ENCODE measurements at regions not wholly inside any gene's neighbourhood (a gene's known extent, or its start where the extent isn't known, plus 50 kb on each side); places are given as distances from the start of the nearest gene placed in this dataset.

DNA sequence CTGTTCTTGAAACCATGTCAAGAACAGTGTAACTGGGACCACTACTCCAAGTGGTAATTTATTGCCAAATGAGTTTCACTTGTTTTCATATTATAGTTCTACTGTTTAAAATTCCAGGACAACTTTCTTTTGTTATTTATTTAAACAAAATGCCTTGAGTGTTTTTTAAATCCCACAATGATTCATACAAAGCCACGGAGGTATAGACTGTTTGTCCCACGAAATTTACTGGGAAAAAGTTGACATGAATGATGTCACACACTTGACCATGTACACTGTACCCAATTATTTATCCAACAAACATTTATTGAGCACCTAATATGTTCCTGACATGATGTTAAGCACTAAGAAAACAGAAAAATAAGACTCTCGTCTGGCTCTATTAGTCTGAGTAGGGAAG lies 243.9 kb upstream of the SIX2 start:
- peaks cover 19% of the 10 kb centered on the region for H3K4me1 ChIP-seq (ENCODE audit: insufficient read depth, low read length)
- no peak overlapping the region for H3K9ac ChIP-seq (ENCODE audit: low read length)
- BruUV-seq (replicated peaks), result no TSS peak
- ChIA-PET CTCF (no interaction called here), POLR2A (ENCODE audit: unreplicated experiment) (no interaction called here)
- no peak overlapping the region for H3K27ac ChIP-seq (ENCODE audit: low read length)
- H3K36me3 ChIP-seq (ENCODE audit: low read depth, low read length), result no peaks in the 10 kb centered on the region
- no peaks in the 10 kb centered on the region for H3K79me2 ChIP-seq (ENCODE audit: low read length)
- no peaks in the 10 kb centered on the region for H3F3A ChIP-seq (ENCODE audit: low read length, unreplicated experiment)
- H3K9me3 ChIP-seq (ENCODE audit: low read length), result no peaks in the 10 kb centered on the region
- no peak overlapping the region for H3K4me2 ChIP-seq (ENCODE audit: low read length)
- H4K20me1 ChIP-seq (ENCODE audit: low read length), result no peaks in the 10 kb centered on the region
- H3K9me2 ChIP-seq (replicated peaks; ENCODE audit: low read length), result no peaks in the 10 kb centered on the region
- peak; percentile 31 for DNase-seq
- no peak for TF ChIP-seq EZH2phosphoT487 (IDR thresholded peaks at IDR 0.05; ENCODE audit: borderline replicate concordance, low read length)
- TF ChIP-seq EZH2 (IDR thresholded peaks at IDR 0.05; ENCODE audit: low read length, unreplicated experiment), result no peak
- TF ChIP-seq, protein P1, sequence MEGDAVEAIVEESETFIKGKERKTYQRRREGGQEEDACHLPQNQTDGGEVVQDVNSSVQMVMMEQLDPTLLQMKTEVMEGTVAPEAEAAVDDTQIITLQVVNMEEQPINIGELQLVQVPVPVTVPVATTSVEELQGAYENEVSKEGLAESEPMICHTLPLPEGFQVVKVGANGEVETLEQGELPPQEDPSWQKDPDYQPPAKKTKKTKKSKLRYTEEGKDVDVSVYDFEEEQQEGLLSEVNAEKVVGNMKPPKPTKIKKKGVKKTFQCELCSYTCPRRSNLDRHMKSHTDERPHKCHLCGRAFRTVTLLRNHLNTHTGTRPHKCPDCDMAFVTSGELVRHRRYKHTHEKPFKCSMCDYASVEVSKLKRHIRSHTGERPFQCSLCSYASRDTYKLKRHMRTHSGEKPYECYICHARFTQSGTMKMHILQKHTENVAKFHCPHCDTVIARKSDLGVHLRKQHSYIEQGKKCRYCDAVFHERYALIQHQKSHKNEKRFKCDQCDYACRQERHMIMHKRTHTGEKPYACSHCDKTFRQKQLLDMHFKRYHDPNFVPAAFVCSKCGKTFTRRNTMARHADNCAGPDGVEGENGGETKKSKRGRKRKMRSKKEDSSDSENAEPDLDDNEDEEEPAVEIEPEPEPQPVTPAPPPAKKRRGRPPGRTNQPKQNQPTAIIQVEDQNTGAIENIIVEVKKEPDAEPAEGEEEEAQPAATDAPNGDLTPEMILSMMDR (conservative IDR thresholded peaks at IDR 0.05; ENCODE audit: low read depth, low read length), result no peak
- H2AFZ ChIP-seq (ENCODE audit: low read length), result no peak overlapping the region
- no peak overlapping the region for H3K4me3 ChIP-seq (ENCODE audit: low read length)
- no peaks in the 10 kb centered on the region for H3K27me3 ChIP-seq (ENCODE audit: low read length)
- no peak for ATAC-seq
- intact Hi-C loops (cut with micrococcal nuclease), result no loop called here

DNA sequence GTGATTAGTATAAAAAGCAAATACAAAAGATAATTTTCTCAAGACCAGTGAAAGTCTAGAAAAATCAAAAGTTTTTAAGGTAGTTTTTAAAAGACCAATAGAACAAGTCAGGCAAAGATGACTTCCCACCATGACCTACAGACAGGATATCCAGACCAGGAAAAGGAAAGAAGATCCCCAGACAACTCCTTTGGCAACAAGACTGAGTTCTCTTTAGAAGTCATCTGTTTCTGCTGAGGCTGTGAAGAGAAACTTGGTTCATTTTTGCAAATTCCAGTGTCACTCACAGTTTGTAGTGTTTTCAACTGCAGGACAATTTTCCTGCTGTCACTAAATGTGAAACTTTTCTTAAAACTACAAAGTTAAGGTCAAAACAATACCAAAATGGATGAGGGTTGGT lies 240.9 kb upstream of the SIX2 start:
- H3F3A ChIP-seq (ENCODE audit: low read length, unreplicated experiment), result no peaks in the 10 kb centered on the region
- no peaks in the 10 kb centered on the region for H3K27me3 ChIP-seq (ENCODE audit: low read length)
- H3K4me1 ChIP-seq (ENCODE audit: insufficient read depth, low read length), result peaks cover 6% of the 10 kb centered on the region
- H3K4me3 ChIP-seq (ENCODE audit: low read length), result no peak overlapping the region
- H2AFZ ChIP-seq (ENCODE audit: low read length), result no peak overlapping the region
- H3K9me2 ChIP-seq (replicated peaks; ENCODE audit: low read length), result no peaks in the 10 kb centered on the region
- no TSS peak for BruUV-seq (replicated peaks)
- no peak overlapping the region for H3K9ac ChIP-seq (ENCODE audit: low read length)
- TF ChIP-seq EZH2phosphoT487 (IDR thresholded peaks at IDR 0.05; ENCODE audit: borderline replicate concordance, low read length) (no peak), EZH2 (IDR thresholded peaks at IDR 0.05; ENCODE audit: low read length, unreplicated experiment) (no peak)
- TF ChIP-seq, protein P1 (conservative IDR thresholded peaks at IDR 0.05; ENCODE audit: low read depth, low read length), result no peak
- H4K20me1 ChIP-seq (ENCODE audit: low read length), result no peaks in the 10 kb centered on the region
- ATAC-seq (no peak), DNase-seq (no peak)
- H3K9me3 ChIP-seq (ENCODE audit: low read length), result no peaks in the 10 kb centered on the region
- H3K36me3 ChIP-seq (ENCODE audit: low read depth, low read length), result no peaks in the 10 kb centered on the region
- ChIA-PET POLR2A (ENCODE audit: unreplicated experiment) (no interaction called here), CTCF (no interaction called here)
- intact Hi-C loops (cut with micrococcal nuclease), result no loop called here
- H3K4me2 ChIP-seq (ENCODE audit: low read length), result no peak overlapping the region
- no peaks in the 10 kb centered on the region for H3K79me2 ChIP-seq (ENCODE audit: low read length)
- no peak overlapping the region for H3K27ac ChIP-seq (ENCODE audit: low read length)

DNA sequence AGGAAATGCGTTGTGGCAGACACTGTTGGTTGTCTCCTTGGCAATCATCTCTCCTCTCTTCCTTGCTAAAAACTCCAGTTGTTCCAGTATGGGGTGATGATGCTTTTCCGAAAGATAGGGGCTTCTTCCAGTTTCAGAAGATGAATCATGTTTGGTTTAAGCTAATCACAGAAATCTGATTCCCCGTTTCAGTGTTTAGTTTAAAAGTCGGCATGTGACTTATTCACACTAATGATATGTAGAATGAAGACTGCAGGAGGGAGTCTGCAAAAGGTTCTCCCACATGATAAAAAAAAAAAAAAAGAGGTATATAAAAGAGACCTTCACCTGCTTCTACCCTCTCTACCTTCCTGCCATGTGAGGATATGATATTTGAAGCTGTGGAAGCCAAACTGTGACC lies 239.0 kb upstream of the SIX2 start:
- ChIA-PET CTCF (no interaction called here), POLR2A (ENCODE audit: unreplicated experiment) (no interaction called here)
- Histone ChIP-seq H2AFZ (ENCODE audit: low read length) (no peak overlapping the region), H3K9me2 (replicated peaks; ENCODE audit: low read length) (no peaks in the 10 kb centered on the region), H3K27me3 (ENCODE audit: low read length) (no peaks in the 10 kb centered on the region), H3K4me3 (ENCODE audit: low read length) (no peak overlapping the region), H3K27ac (ENCODE audit: low read length) (no peak overlapping the region), H3K9ac (ENCODE audit: low read length) (no peak overlapping the region), H3K36me3 (ENCODE audit: low read depth, low read length) (no peaks in the 10 kb centered on the region), H3F3A (ENCODE audit: low read length, unreplicated experiment) (no peaks in the 10 kb centered on the region), H4K20me1 (ENCODE audit: low read length) (no peaks in the 10 kb centered on the region), H3K79me2 (ENCODE audit: low read length) (no peaks in the 10 kb centered on the region), H3K4me1 (ENCODE audit: insufficient read depth, low read length) (peaks cover 5% of the 10 kb centered on the region), H3K9me3 (ENCODE audit: low read length) (no peaks in the 10 kb centered on the region), H3K4me2 (ENCODE audit: low read length) (no peak overlapping the region)
- intact Hi-C loops (cut with micrococcal nuclease), result no loop called here
- no peak for TF ChIP-seq EZH2phosphoT487 (IDR thresholded peaks at IDR 0.05; ENCODE audit: borderline replicate concordance, low read length)
- TF ChIP-seq EZH2 (IDR thresholded peaks at IDR 0.05; ENCODE audit: low read length, unreplicated experiment), result no peak
- TF ChIP-seq, protein P1 (conservative IDR thresholded peaks at IDR 0.05; ENCODE audit: low read depth, low read length), result no peak
- ATAC-seq (no peak), DNase-seq (no peak)
- no TSS peak for BruUV-seq (replicated peaks)
